Left renal cortex interstitium (tissue), 4 donors: ENCODE measurements at regions not wholly inside any gene's neighbourhood (a gene's known extent, or its start where the extent isn't known, plus 50 kb on each side); places are given as distances from the start of the nearest gene placed in this dataset.
"Not testable (repeated sequence)": the region's sequence is repeated elsewhere in the genome, so short reads cannot be mapped to it uniquely, and the experiment has no call there.

ENCODE experiments used
- DNase-seq, 4 donors: peaks; one replicate each; pipeline ENCODE4 v3.0.0-alpha.2; 2013; ENCODE audit warnings: low read depth in 4 of 4, low spot score in 2 of 4, missing footprints in 1 of 4

DNA sequence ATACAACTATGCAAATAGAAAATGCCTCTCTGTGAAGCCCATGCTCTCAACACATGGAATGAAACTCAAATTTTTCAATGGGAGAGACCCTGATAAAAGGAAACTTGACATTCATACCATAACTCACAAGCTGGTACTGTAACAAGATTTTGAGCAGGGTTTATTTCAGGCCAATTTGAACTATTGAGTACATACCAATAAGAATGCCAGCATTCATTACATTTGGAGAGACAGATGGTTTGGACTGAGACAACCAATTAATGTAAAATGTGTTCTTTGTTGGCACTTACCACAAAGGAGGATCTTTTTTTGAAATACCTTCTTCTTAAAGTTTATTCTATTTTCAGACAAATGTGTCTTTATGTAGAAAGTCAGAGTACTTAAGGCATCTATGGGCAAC is 1357.0 kb upstream of the GOT2 start:
- DNase-seq, result no peak

DNA sequence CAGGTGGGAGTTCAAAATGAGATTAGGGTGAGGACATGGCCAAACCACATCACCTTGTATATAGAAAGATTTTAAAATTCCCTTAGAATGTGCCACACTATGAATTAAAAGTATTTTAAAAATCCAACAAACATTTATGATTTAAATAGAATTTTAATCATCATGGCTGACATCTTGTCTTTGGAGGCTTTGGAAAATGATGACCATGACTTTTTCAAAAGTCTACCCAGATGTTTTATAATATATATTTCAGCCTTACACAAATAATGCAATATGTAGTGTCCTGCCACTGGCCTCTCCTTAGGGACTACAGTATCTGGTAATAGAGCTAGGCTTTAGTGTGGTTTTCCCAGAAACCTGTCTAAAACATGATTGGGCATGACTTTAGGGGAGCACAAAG is 1353.4 kb upstream of the GOT2 start:
- DNase-seq, result no peak

DNA sequence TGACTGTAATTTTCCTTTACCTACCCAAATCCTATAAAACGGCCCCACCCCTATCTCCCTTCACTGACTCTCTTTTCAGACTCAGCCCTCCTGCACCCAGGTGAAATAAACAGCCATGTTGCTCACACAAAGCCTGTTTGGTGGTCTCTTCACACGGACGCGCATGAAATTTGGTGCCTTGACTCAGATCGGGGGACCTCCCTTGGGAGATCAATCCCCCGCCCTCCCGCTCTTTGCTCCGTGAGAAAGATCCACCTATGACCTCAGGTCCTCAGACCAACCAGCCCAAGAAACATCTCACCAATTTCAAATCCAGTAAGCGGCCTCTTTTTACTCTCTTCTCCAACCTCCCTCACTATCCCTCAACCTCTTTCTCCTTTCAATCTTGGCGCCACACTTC is 1344.7 kb upstream of the GOT2 start:
- DNase-seq, result not testable (repeated sequence)

- no peak for DNase-seq
Measured at GRCh38 chr16:60077861-60078260, 1343.7 kb upstream of the GOT2 start.

DNA sequence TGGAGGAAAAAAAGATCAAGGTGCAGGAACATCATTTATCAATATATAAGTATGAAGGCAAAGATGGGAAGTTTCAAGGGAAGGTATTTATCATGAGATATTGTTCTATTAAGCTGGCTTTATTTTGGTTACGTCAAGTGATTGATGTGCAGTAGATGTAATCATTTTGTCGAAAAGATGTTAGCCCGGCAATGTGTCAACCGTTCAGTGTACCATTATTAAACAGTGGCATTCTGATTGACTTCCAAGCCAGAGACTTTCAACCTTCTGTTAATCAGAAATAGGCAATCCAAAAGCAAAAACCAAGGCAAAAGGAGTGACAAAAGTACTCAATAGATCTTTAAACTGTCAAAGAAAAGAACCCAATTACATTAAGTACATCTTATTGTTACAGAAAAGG is 1340.3 kb upstream of the GOT2 start:
- no peak for DNase-seq

DNA sequence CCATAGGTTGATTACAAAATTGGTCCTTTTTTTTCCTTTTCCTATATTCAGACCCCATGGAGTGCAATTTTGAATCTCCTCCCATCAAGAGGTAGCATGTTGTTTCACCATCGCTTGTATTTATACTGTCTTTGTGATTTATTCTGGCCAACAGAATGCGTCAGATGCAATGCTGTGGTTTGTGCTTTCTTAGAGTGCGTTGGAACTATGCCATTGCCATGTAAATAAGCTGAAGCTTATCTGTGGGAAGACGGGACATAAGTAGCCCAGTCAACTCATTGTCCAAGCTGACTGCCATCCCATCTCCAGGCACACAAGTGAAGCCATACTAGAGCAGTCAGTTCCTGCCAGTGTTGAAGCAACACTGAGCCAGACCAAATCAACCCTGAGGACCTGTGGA is 1339.3 kb upstream of the GOT2 start:
- no peak for DNase-seq

GRCh38 chr16:60064026-60064425 is 1329.9 kb upstream of the GOT2 start:
- no peak for DNase-seq

DNA sequence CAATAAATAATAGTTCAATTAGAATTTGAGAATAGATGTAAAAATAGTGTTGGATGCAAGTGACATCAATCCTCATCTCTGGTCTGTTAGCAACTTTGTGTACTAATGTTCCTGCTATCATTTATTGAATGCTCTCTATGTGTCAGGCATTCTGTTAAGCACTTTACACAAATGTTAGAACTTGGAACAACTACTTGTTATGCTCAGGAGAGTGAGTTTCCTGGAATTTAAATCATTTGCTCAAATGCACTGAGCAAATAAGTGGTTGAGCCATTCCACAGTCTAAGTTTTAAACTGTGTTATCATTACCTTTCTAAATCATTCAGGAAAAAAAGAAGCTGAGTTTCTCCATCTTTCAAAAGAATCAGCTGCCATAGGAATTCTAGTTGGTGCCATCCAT is 1327.3 kb upstream of the GOT2 start:
- no peak for DNase-seq

DNA sequence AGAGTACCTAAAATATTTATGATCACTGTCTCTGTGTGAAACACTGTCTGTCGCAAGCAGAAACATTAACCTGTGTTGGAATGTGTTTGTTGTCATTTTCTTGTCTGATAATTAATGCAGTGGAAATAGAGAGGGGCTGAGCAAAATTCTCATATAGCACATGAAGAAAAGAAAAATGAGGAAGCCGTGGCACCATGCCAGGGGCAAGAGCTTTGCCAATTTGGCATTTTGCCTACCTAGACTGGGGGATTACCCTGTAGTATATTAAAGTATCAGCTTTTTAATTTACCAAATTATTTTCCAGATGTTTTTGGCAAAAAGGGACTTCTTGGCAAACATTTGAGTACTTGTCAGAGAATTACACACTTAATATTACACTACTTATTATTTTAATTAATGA is 1326.6 kb upstream of the GOT2 start:
- DNase-seq, result no peak

DNA sequence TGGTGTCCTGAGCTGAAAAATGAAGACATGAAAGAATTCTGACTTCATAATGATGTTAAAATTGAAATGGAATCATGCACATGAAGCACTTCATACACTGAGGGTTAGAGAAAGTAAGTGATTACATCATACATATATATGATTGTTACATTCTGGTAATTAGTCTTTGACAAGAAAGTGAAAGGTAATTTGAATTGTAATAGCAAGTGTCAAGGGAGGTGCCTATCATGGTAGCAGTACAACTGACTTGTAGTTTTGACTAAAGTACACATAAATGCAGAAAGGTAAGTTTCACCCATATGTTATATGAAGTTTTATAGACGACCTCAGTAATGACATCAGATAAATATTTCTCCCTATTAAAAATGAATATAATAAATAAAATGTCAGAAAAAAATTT is 1325.0 kb upstream of the GOT2 start:
- DNase-seq, result no peak

DNA sequence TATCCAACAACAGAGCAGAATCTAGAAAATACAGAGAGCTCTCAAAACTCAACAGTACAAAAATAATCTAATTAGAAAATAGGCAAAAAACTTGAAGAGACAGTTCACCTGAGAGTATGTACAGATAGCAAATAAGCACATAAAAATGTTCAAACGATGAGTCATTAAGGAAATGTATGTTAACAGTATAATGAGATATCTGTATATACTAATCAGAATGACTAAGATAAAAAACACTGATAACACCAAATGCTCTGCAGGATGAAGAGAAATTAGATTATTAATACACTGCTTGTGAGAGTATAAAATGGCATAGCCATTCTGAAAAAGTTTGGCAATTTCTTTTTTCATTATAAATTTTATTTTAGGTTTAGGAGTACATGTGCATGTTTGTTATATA is 1307.6 kb upstream of the GOT2 start:
- no peak for DNase-seq

DNA sequence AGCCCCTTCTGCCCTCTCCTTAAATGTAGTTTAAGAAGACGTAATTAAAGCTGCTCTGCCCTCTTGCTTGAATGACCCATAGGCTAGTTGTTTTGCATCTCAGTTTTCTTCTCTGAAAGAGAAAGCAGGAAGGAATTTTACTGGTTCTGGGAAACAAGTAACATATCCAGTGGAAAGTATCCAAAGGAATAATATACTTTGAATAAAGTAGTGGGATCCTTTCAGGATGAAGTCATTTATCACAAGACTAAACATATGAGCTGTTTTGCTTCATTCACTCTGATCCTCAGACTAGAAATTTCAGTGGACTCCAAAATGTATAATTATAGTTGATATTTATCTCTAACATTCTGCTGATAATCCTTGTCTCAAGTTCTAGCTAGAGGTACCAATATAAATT is 1297.6 kb upstream of the GOT2 start:
- DNase-seq, result no peak

- DNase-seq, result no peak
Measured at GRCh38 chr16:60027351-60027750, 1293.2 kb upstream of the GOT2 start.

DNA sequence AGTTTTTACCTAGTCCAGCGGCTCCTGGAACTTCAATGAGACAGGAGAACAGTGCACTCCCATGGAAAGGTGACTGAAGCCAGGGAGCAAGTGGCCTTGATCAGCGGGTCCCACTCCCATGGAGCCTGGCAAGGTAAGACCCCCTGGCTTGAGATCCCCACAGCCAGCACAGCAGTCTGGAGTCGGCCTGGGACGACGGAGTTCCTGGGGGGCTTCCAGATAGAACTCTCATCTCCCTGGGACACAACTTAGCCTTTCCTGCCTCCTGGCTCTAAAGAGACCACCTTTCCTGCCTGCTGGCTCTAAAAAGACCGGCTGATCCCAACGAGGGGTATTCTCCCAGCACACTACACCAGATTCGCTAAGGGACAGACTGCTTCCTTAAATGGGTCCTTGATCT is 1279.0 kb upstream of the GOT2 start:
- no peak for DNase-seq

DNA sequence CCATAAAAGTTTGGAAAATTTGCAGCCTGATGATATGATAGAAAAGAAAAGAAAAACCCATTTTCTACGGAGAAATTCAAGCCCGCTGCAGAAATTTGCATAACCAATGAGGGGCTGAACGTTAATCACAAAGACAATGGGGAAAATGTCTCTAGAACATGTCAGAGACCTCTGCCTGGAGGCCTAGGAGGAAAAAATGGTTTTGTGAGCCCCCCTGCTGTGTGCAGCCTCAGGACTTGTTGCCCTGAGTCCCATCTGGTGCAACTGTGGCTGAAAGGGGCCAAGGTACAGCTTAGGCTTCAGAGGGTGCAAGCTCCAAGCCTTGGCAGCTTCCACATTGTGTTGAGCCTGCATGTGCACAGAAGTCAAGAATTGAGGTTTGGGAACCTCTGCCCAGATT is 1267.4 kb upstream of the GOT2 start:
- DNase-seq, result no peak

GRCh38 chr16:59997706-59998105 is 1263.6 kb upstream of the GOT2 start:
- no peak for DNase-seq

- DNase-seq, result no peak
Measured at GRCh38 chr16:59993101-59993500, 1259.0 kb upstream of the GOT2 start.

DNA sequence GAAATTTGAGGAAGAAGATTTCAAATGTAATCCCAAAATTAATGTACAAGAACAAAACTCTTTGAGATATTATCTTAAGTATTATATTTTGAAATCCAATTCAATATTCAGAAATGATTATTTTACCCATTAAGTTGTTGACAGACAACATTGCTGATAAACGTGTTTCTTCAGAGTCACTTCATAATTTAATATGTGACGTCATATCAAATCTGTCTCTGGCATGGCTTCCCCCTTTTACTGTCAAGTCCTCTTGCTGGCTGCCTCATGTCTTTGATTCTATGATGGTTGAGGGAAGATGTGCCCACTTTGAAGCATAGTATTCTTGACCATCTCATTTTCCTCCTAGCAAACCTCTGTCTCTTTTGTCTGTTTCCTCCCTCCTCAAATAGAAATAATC is 1257.1 kb upstream of the GOT2 start:
- no peak for DNase-seq

DNA sequence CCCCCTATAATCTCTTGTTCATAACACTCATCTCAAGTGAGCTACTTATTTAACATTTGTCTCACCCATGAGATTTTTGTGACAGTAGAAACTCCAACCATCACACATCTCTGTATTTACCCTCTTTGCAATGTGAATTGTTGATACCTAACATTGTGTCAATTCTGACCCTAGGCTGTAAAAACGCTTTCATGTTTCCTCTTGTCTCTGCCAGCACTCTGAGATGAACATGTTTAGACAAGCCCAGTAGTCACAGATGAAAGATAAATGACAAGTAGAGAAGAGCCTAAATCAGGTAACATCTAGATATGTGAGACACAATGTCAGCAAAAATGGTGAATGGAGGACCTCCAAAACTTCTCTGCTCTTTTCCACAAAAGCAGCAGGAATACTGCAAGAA is 1254.5 kb upstream of the GOT2 start:
- no peak for DNase-seq

DNA sequence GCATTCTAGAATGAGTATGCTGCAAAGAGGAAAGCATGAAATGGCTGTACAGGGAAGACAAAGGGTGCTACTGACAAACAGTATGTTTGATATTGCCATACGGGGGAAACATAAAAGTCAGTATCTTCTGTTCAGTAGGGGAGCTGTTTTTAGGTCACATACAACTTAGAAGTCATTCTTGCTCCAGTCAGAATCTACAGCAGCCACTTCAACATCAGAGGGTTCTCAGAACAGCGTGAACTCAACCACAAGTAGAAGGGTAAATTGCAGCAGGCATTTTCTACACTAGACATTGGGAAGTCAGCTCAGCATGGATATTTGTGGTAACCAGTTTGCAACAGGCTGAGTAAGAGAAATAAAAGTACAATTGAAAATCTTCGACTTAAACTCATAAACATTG is 1241.8 kb upstream of the GOT2 start:
- no peak for DNase-seq

DNA sequence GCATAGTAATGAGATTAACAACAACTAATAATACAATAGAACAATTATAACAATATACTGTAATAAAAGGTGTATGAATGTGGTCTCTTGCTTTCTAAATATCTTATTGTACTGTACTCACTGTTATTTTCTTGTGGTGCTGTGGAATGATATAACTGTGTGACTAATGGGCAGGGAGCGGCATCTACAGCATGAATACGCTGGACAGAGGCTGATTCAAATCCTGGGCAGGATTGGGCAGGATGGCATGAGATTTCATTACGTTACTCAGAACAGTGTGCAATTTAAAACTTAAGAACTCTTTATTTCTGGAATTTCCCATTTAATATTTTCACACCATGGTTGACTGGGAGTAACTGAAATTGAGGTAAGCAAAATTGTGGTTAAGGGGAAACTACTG is 1239.8 kb upstream of the GOT2 start:
- no peak for DNase-seq

DNA sequence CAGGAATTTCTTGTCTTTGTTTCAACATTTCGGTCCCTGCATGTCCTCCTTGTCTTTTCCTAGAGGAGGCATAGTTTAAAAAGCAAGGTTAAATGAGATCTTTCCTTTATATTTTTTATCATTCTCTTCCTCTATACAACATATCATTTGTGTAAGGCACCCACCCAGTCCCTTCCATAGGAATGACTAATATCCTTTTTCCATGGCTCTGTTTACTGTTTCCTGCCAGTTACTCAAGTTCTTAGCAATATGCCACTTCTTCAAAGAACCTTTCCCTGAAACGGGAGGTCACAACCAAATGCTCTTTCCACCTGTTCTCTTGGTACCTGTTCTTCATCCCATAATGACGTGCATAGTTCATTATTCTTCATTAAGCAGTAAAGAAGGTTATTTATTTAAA is 1237.1 kb upstream of the GOT2 start:
- DNase-seq, result no peak

DNA sequence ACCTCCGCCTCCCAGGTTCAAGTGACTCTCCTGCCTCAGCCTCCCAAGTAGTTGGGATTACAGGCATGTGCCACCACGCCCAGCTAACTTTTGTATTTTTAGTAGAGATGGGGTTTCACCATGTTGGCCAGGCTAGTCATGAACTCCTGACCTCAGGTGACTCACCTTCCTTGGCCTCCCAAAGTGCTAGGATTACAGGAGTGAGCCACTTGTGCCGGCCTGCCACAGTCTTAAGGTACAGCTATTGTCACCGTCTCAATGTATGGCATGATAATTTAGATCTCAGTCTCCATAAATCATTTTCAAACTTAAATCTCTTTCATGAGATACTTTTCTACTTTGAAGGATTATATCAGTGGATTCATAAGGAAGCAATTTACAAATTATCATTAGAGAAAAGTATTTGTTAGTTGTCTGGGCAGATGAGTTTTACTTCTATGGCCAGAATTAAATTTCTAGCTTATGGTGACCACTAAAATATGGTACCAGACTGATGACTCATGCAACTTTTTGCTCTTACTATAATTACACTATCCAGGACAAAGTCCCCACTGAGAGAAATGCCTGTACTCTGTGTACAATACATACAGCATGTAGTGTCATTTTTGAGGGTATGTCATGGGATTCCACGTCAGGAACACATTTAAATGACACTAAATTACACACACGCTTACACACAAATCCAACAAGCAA is 1230.3 kb upstream of the GOT2 start:
- DNase-seq, result no peak
